Panc1 (cell line): ENCODE measurements at regions not wholly inside any gene's neighbourhood (a gene's known extent, or its start where the extent isn't known, plus 50 kb on each side); places are given as distances from the start of the nearest gene placed in this dataset.

Experiments used
- ATAC-seq: fragments of 200-7000 bp; cut with Tn5 transposase; 2 replicates; pipeline ENCODE4 v1.9.1; 2020; ENCODE audit warnings: mild to moderate bottlenecking, moderate library complexity
- BruUV-seq: library from RNA; stranded (reverse); fragments of 400-500 nt; replicated peaks from 2 replicates; lab custom pipeline; 2021; lab: Mats Ljungman, UMichigan
- CTCF ChIA-PET: fragments of 300-600 bp; sonication (Branson Sonifier 250); formaldehyde crosslinking; loops from one replicate; lab custom pipeline; 2022; ENCODE audit warnings: antibody characterized with exemption; lab: Charles Lee
- POLR2A ChIA-PET: fragments of 300-600 bp; sonication (Branson Sonifier 250); formaldehyde crosslinking; loops from one replicate; lab custom pipeline; 2022; ENCODE audit warnings: antibody characterized with exemption; lab: Charles Lee
- DNase-seq: peaks from one replicate; pipeline ENCODE4 v3.0.0-alpha.2; 2010; ENCODE audit warnings: low read depth, low spot score
- H3K27ac ChIP-seq: 2 replicates; pipeline ENCODE4 v1.5.1; 2011; ENCODE audit warnings: mild to moderate bottlenecking, low read length, inconsistent platforms
- H3K27me3 ChIP-seq: fragments of 200-500 bp; sonication (Bioruptor generic); 2 replicates; pipeline ENCODE4 v1.6.0; 2014; ENCODE audit warnings: low read length, inconsistent platforms; ENCODE audit not compliant: control insufficient read depth, insufficient read depth
- H3K36me3 ChIP-seq: fragments of 200-500 bp; sonication (Bioruptor generic); 2 replicates; pipeline ENCODE4 v1.5.1; 2014; ENCODE audit warnings: inconsistent platforms, mild to moderate bottlenecking, low read length, moderate library complexity; ENCODE audit not compliant: control insufficient read depth, insufficient read depth
- H3K4me1 ChIP-seq: 2 replicates; pipeline ENCODE4 v1.5.1; 2011; ENCODE audit warnings: inconsistent platforms, mild to moderate bottlenecking, low read length, moderate library complexity; ENCODE audit not compliant: control insufficient read depth, insufficient read depth
- H3K4me3 ChIP-seq, 2 experiments: 2 replicates each; pipeline ENCODE4 v1.5.1; 2011 to 2012; ENCODE audit warnings: low read depth in 2 of 2, low read length in 2 of 2, mild to moderate bottlenecking in 2 of 2, inconsistent platforms in 1 of 2, moderate library complexity in 1 of 2
- H3K9me3 ChIP-seq: fragments of 200-500 bp; sonication (Bioruptor generic); 2 replicates; pipeline ENCODE4 v1.5.1; 2014; ENCODE audit warnings: low read depth, mild to moderate bottlenecking, inconsistent platforms, low read length, moderate library complexity; ENCODE audit not compliant: control insufficient read depth, insufficient read depth
- CTCF ChIP-seq: fragments of 450-650 bp; IDR thresholded peaks from 2 replicates; pipeline ENCODE4 v1.5.1; 2017; ENCODE audit warnings: mild to moderate bottlenecking
- POLR2AphosphoS5 ChIP-seq: IDR thresholded peaks from 2 replicates; pipeline ENCODE4 v1.6.1; 2012; ENCODE audit warnings: mild to moderate bottlenecking, low read depth, low read length, moderate library complexity
- REST ChIP-seq, 2 experiments: IDR thresholded peaks; 2 replicates each; pipeline ENCODE4 v1.6.1; 2011 to 2012; ENCODE audit warnings: low read depth in 2 of 2, control low read depth in 1 of 2, low read length in 1 of 2, mild to moderate bottlenecking in 1 of 2, moderate library complexity in 1 of 2; ENCODE audit not compliant: insufficient read depth in 1 of 2
- SIN3A ChIP-seq: IDR thresholded peaks from 2 replicates; pipeline ENCODE4 v1.6.1; 2012; ENCODE audit warnings: low read depth, mild to moderate bottlenecking, low read length, moderate library complexity, borderline replicate concordance; ENCODE audit not compliant: insufficient read depth
- TCF7L2 ChIP-seq: IDR thresholded peaks from 2 replicates; pipeline ENCODE4 v1.6.1; 2011; ENCODE audit warnings: mild to moderate bottlenecking, low read depth, low read length, inconsistent platforms
- in situ Hi-C: cut with HindIII; loops from 2 replicates; pipeline ENCODE4 v1.10.0; 2016; ENCODE audit warnings: low sequenced_read_pairs, low pct_unique_long_range_greater_than_20kb
- intact Hi-C: fragments of 100-400 bp; cut with micrococcal nuclease; formaldehyde crosslinking; loops from one replicate; pipeline ENCODE4 v1.10.0; 2022; ENCODE audit not compliant: unreplicated experiment

- ChIA-PET CTCF (no interaction called here), POLR2A (no interaction called here)
- Histone ChIP-seq H3K27me3 (no peaks in the 10 kb centered on the region), H3K4me3 (no peak overlapping the region), H3K9me3 (no peaks in the 10 kb centered on the region), H3K27ac (no peak overlapping the region), H3K4me1 (no peaks in the 10 kb centered on the region), H3K36me3 (no peaks in the 10 kb centered on the region)
- no TSS peak for BruUV-seq
- in situ Hi-C loops, result no loop called here
- DNase-seq (no peak), ATAC-seq (no peak)
- no peak for TF ChIP-seq TCF7L2
- no peak for TF ChIP-seq SIN3A
- TF ChIP-seq REST (IDR thresholded peaks at IDR 0.05; ENCODE audit: insufficient read depth in 1 of 2, low read depth in 2 of 2, low read length in 1 of 2), result no peak
- no peak for TF ChIP-seq CTCF
- TF ChIP-seq POLR2AphosphoS5, result no peak
- intact Hi-C loops, result no loop called here
Measured at GRCh38 chr16:65489531-65490023, 367.7 kb upstream of the CDH11 start.

- ChIA-PET POLR2A (no interaction called here), CTCF (no interaction called here)
- H3K9me3 ChIP-seq, result no peaks in the 10 kb centered on the region
- H3K27ac ChIP-seq, result no peak overlapping the region
- no peak for ATAC-seq
- H3K27me3 ChIP-seq, result no peaks in the 10 kb centered on the region
- TF ChIP-seq POLR2AphosphoS5, result no peak
- TF ChIP-seq TCF7L2, result no peak
- TF ChIP-seq REST (IDR thresholded peaks at IDR 0.05; ENCODE audit: insufficient read depth in 1 of 2, low read depth in 2 of 2, low read length in 1 of 2), result no peak
- TF ChIP-seq SIN3A, result no peak
- TF ChIP-seq CTCF, result no peak
- no peaks in the 10 kb centered on the region for H3K4me1 ChIP-seq
- BruUV-seq, result no TSS peak
- H3K4me3 ChIP-seq, result no peak overlapping the region
- intact Hi-C loops (no loop called here), in situ Hi-C loops (no loop called here)
- no peaks in the 10 kb centered on the region for H3K36me3 ChIP-seq
- no peak for DNase-seq
Measured at GRCh38 chr16:65487231-65487630, 365.4 kb upstream of the CDH11 start.
